ENCODE measurements at regions not wholly inside any gene's neighbourhood (a gene's known extent, or its start where the extent isn't known, plus 50 kb on each side); places are given as distances from the start of the nearest gene placed in this dataset.

- Mint-ChIP-seq H3K9me3 (ENCODE audit: low read depth) (peaks cover 10% of the 10 kb centered on the region), H3K27ac (peak overlapping the region; percentile 70), H3K27me3 (no peaks in the 10 kb centered on the region), H3K36me3 (ENCODE audit: insufficient read depth) (no peaks in the 10 kb centered on the region), H3K4me3 (ENCODE audit: low read depth) (no peak overlapping the region), H3K4me1 (ENCODE audit: low read depth) (peaks cover 8% of the 10 kb centered on the region)
- TF ChIP-seq CTCF (IDR thresholded peaks at IDR 0.05; ENCODE audit: unreplicated experiment), result no peak
- DNase-seq (ENCODE audit: low spot score, unreplicated experiment), result no peak
These were observed 478.2 kb downstream of the BUD13 start for GRCh38 chr11:116294630-116295029.

- H3K27me3 Mint-ChIP-seq, result peaks cover 6% of the 10 kb centered on the region
- H3K36me3 Mint-ChIP-seq (ENCODE audit: insufficient read depth), result no peaks in the 10 kb centered on the region
- no peak overlapping the region for H3K4me3 Mint-ChIP-seq (ENCODE audit: low read depth)
- TF ChIP-seq CTCF (IDR thresholded peaks at IDR 0.05; ENCODE audit: unreplicated experiment), result no peak
- no peak overlapping the region for H3K27ac Mint-ChIP-seq
- peaks cover 14% of the 10 kb centered on the region for H3K9me3 Mint-ChIP-seq (ENCODE audit: low read depth)
- H3K4me1 Mint-ChIP-seq (ENCODE audit: low read depth), result no peaks in the 10 kb centered on the region
- DNase-seq (ENCODE audit: low spot score, unreplicated experiment), result no peak
These were observed 484.9 kb downstream of the BUD13 start for GRCh38 chr11:116287866-116288265.

GRCh38 chr11:116285026-116285425 is 487.8 kb downstream of the BUD13 start:
- Mint-ChIP-seq H3K27me3 (peaks cover 15% of the 10 kb centered on the region), H3K27ac (no peak overlapping the region), H3K9me3 (ENCODE audit: low read depth) (peaks cover 7% of the 10 kb centered on the region), H3K4me1 (ENCODE audit: low read depth) (no peaks in the 10 kb centered on the region), H3K36me3 (ENCODE audit: insufficient read depth) (no peaks in the 10 kb centered on the region), H3K4me3 (ENCODE audit: low read depth) (no peak overlapping the region)
- no peak for TF ChIP-seq CTCF (IDR thresholded peaks at IDR 0.05; ENCODE audit: unreplicated experiment)
- DNase-seq (ENCODE audit: low spot score, unreplicated experiment), result no peak

DNA sequence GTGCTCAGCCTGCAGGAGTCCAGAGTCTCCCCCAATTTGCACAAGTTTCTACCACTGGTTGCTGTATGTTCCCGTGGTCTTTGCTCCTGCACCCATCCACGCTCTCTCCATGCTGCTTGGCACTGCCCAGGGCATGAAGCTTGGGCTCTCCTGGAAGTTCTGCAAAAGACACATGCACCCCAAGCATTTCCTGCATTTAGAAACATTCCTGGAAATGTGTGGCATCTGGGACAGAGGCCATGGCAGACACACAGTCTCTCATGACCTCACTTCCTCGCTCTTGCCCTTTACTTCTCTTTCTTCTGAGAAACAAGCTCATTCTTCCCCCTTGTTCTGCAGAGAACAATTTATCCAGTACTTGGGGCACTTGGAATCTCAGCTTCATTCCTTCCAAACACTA is 489.5 kb downstream of the BUD13 start:
- Mint-ChIP-seq H3K36me3 (ENCODE audit: insufficient read depth) (no peaks in the 10 kb centered on the region), H3K27ac (no peak overlapping the region), H3K9me3 (ENCODE audit: low read depth) (no peaks in the 10 kb centered on the region), H3K27me3 (peaks cover 30% of the 10 kb centered on the region), H3K4me3 (ENCODE audit: low read depth) (no peak overlapping the region), H3K4me1 (ENCODE audit: low read depth) (no peaks in the 10 kb centered on the region)
- TF ChIP-seq CTCF (IDR thresholded peaks at IDR 0.05; ENCODE audit: unreplicated experiment), result no peak
- no peak for DNase-seq (ENCODE audit: low spot score, unreplicated experiment)

- no peak overlapping the region for H3K4me3 Mint-ChIP-seq (ENCODE audit: low read depth)
- DNase-seq (ENCODE audit: low spot score, unreplicated experiment), result no peak
- H3K36me3 Mint-ChIP-seq (ENCODE audit: insufficient read depth), result no peaks in the 10 kb centered on the region
- H3K4me1 Mint-ChIP-seq (ENCODE audit: low read depth), result no peaks in the 10 kb centered on the region
- H3K27ac Mint-ChIP-seq, result no peak overlapping the region
- TF ChIP-seq CTCF (IDR thresholded peaks at IDR 0.05; ENCODE audit: unreplicated experiment), result no peak
- H3K27me3 Mint-ChIP-seq, result peaks cover 30% of the 10 kb centered on the region
- H3K9me3 Mint-ChIP-seq (ENCODE audit: low read depth), result no peaks in the 10 kb centered on the region
These were observed 490.3 kb downstream of the BUD13 start for GRCh38 chr11:116282481-116282880.

Measured in progenitor cell of endocrine pancreas (in vitro differentiated cells).